T-helper 9 cell (primary cell): ENCODE measurements at regions not wholly inside any gene's neighbourhood (a gene's known extent, or its start where the extent isn't known, plus 50 kb on each side); places are given as distances from the start of the nearest gene placed in this dataset.

Experiments used
- DNase-seq: peaks from one replicate; pipeline ENCODE4 v3.0.0-alpha.2; 2020

- DNase-seq = no peak
Observed at GRCh38 chr12:60043236-60043635, 447.4 kb downstream of the SLC16A7 start.

GRCh38 chr12:60052483-60052882, 456.7 kb downstream of the SLC16A7 start:
- DNase-seq = no peak

GRCh38 chr12:60059180-60059579, 463.4 kb downstream of the SLC16A7 start:
- no peak for DNase-seq

- no peak for DNase-seq
Observed at GRCh38 chr12:60066655-60067054, 470.8 kb downstream of the SLC16A7 start.

GRCh38 chr12:60070552-60070951, 474.7 kb downstream of the SLC16A7 start:
- DNase-seq = no peak

GRCh38 chr12:60071759-60072191, 475.9 kb downstream of the SLC16A7 start:
- DNase-seq = no peak

GRCh38 chr12:60072911-60073310, 477.1 kb downstream of the SLC16A7 start:
- no peak for DNase-seq

GRCh38 chr12:60075091-60075490, 479.3 kb downstream of the SLC16A7 start:
- no peak for DNase-seq

GRCh38 chr12:60078026-60078425, 482.2 kb downstream of the SLC16A7 start:
- DNase-seq = no peak

- DNase-seq = no peak
Observed at GRCh38 chr12:60093428-60093827, 497.6 kb downstream of the SLC16A7 start.

GRCh38 chr12:60094436-60094835, 498.6 kb downstream of the SLC16A7 start:
- no peak for DNase-seq

GRCh38 chr12:60096727-60097126, 500.9 kb downstream of the SLC16A7 start:
- no peak for DNase-seq

GRCh38 chr12:60100160-60100559, 504.3 kb downstream of the SLC16A7 start:
- no peak for DNase-seq

GRCh38 chr12:60100852-60101251, 505.0 kb downstream of the SLC16A7 start:
- no peak for DNase-seq

GRCh38 chr12:60101715-60102114, 505.9 kb downstream of the SLC16A7 start:
- DNase-seq = no peak

GRCh38 chr12:60106214-60106613, 510.4 kb downstream of the SLC16A7 start:
- no peak for DNase-seq

- DNase-seq = no peak
Observed at GRCh38 chr12:60107992-60108391, 512.2 kb downstream of the SLC16A7 start.

GRCh38 chr12:60112063-60112462, 516.2 kb downstream of the SLC16A7 start:
- no peak for DNase-seq

GRCh38 chr12:60112763-60113162, 516.9 kb downstream of the SLC16A7 start:
- no peak for DNase-seq

GRCh38 chr12:60114169-60114568, 518.3 kb downstream of the SLC16A7 start:
- no peak for DNase-seq

- DNase-seq = no peak
Observed at GRCh38 chr12:60119327-60119726, 523.5 kb downstream of the SLC16A7 start.

GRCh38 chr12:60120199-60120598, 524.4 kb downstream of the SLC16A7 start:
- no peak for DNase-seq

GRCh38 chr12:60123557-60123956, 527.7 kb downstream of the SLC16A7 start:
- DNase-seq = no peak

- no peak for DNase-seq
Observed at GRCh38 chr12:60137513-60137912, 541.7 kb downstream of the SLC16A7 start.

GRCh38 chr12:60138526-60138925, 542.7 kb downstream of the SLC16A7 start:
- no peak for DNase-seq

GRCh38 chr12:60144395-60144794, 548.6 kb downstream of the SLC16A7 start:
- no peak for DNase-seq
